NT2/D1 (cell line): ENCODE measurements at regions not wholly inside any gene's neighbourhood (a gene's known extent, or its start where the extent isn't known, plus 50 kb on each side); places are given as distances from the start of the nearest gene placed in this dataset.

Experiments used
- DNase-seq: peaks from one replicate; pipeline ENCODE4 v3.0.0-alpha.2; 2011; ENCODE audit warnings: low read depth, low spot score
- H3K27me3 ChIP-seq: 2 replicates; pipeline ENCODE4 v1.6.0; 2011; ENCODE audit warnings: mild to moderate bottlenecking; ENCODE audit not compliant: insufficient read length, insufficient read depth
- H3K36me3 ChIP-seq: 2 replicates; pipeline ENCODE4 v1.6.1; 2011; ENCODE audit warnings: mild to moderate bottlenecking, low read length, mixed read lengths; ENCODE audit not compliant: insufficient read depth, insufficient read length
- H3K4me1 ChIP-seq: 2 replicates; pipeline ENCODE4 v1.5.1; 2011; ENCODE audit not compliant: insufficient read depth, insufficient read length
- H3K4me3 ChIP-seq: 2 replicates; pipeline ENCODE4 v1.5.1; 2011; ENCODE audit warnings: low read depth; ENCODE audit not compliant: insufficient read length
- H3K9ac ChIP-seq: 2 replicates; pipeline ENCODE4 v1.6.0; 2011; ENCODE audit warnings: low read depth; ENCODE audit not compliant: insufficient read length
- H3K9me3 ChIP-seq: 2 replicates; pipeline ENCODE4 v1.5.1; 2011; ENCODE audit warnings: mild to moderate bottlenecking, low read length; ENCODE audit not compliant: insufficient read depth
- SUZ12 ChIP-seq: IDR thresholded peaks from 2 replicates; pipeline ENCODE4 v1.6.1; 2011; ENCODE audit not compliant: insufficient read length, insufficient read depth; ENCODE audit errors: extremely low read depth
- YY1 ChIP-seq: IDR thresholded peaks from 2 replicates; pipeline ENCODE4 v1.6.1; 2011; ENCODE audit not compliant: insufficient read length, insufficient read depth
- ZNF274 ChIP-seq: IDR thresholded peaks from 2 replicates; pipeline ENCODE4 v1.6.1; 2011; ENCODE audit warnings: mild to moderate bottlenecking, low read depth, low read length

DNA sequence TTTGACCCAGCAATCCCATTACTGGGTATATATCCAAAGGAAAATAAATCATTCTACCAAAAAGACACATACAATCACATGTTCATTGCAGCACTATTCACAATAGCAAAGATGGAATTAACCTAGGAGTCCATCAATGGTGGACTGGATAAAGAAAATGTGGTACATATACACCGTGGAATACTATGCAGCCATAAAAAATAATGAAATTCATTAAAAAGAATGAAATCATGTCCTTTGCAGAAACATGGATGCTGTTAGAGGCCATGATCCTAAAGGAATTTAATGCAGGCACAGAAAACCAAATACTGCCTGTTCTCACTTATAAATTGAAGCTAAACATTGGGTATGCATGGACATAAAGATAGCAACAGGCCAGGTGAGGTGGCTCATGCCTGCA is 61.9 kb upstream of the BMP6 start:
- no peak overlapping the region for H3K9ac ChIP-seq
- TF ChIP-seq ZNF274 (no peak), SUZ12 (no peak), YY1 (no peak)
- no peak for DNase-seq
- H3K36me3 ChIP-seq = no peaks in the 10 kb centered on the region
- no peaks in the 10 kb centered on the region for H3K27me3 ChIP-seq
- no peaks in the 10 kb centered on the region for H3K4me1 ChIP-seq
- H3K9me3 ChIP-seq = no peaks in the 10 kb centered on the region
- no peak overlapping the region for H3K4me3 ChIP-seq

DNA sequence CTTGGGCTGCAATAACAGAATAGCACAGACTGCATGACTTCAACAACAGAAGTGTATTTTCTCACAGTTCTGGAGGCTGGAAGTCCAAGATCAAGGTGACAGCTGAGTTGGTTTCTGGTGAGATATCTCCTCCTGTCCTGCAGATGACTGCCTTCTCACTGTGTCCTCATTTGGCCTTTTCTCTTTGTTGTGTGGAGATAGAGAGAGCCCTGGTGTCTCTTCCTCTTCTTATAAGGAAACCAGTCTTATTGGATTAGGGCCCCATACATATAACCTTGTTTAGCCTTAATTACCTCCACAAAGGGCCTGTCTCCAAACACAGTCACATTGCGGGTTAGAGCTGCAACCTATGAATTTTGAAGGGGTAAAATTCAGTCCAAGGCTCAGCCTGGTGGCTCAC is 57.0 kb upstream of the BMP6 start:
- DNase-seq = no peak
- H3K4me1 ChIP-seq = peaks cover 3% of the 10 kb centered on the region
- no peak overlapping the region for H3K9ac ChIP-seq
- H3K36me3 ChIP-seq = no peaks in the 10 kb centered on the region
- H3K27me3 ChIP-seq = no peaks in the 10 kb centered on the region
- TF ChIP-seq ZNF274 (no peak), SUZ12 (no peak), YY1 (no peak)
- no peak overlapping the region for H3K4me3 ChIP-seq
- no peaks in the 10 kb centered on the region for H3K9me3 ChIP-seq

DNA sequence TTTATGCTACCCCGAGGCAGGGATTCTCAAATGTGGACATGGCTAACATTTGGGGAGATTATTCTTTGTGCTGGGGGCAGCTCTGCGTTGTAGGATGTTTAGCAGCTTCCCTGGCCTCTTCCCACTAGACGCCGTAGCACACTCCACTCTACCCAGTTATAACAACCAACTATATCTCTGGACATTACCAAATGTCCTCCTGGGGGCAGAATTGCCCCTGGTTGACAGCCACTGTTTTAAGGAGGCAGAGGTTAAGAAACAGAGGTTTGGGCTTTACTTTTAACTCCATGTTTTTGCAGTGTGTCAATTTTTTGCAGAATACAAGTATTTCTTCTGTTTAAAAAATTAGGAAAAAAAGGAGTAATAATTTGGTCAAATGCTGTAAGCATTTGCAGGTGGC is 56.2 kb upstream of the BMP6 start:
- H3K9me3 ChIP-seq = no peaks in the 10 kb centered on the region
- no peak overlapping the region for H3K9ac ChIP-seq
- TF ChIP-seq SUZ12 = no peak
- no peak for DNase-seq
- no peak overlapping the region for H3K4me3 ChIP-seq
- peaks cover 3% of the 10 kb centered on the region for H3K4me1 ChIP-seq
- no peaks in the 10 kb centered on the region for H3K27me3 ChIP-seq
- no peaks in the 10 kb centered on the region for H3K36me3 ChIP-seq

DNA sequence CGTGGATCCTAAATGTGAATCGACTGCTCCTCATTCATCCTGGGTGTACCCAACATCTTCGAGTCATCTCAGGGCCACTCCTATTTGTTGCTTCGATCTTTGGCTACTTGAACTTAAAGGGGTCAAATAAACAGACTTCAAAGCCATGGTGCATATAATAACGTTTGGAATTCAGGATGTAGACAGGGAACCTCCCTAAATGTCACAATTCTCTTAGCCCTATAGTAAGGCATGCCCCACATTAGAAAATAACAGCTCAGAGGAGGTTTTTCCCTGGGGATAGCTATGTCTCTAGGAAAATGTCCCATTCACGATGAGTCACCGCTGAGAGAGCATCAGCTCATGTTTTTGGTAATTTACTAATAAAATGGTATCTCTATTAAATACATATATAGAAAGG is 54.8 kb upstream of the BMP6 start:
- no peak for TF ChIP-seq SUZ12
- TF ChIP-seq YY1 = no peak
- no peak for TF ChIP-seq ZNF274
- no peak for DNase-seq

DNA sequence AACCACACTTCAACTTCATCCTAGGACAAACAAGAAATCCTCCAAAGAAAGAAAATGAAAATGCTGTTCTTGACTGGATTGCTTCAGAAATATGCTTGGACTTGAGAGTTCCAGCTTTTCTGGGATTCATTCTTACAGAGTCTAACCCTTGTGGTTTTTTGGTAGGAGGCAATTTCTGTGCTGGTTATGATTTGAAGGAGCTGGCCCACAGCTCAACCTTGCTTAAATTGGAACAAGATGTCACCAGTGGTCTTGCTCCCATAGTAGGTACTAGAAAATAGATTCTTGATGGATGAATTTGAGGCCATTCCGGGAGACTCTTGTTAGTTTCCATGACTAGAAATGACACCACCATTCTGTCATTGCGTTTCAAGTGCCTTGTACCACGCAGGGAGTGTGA is 54.3 kb upstream of the BMP6 start:
- no peaks in the 10 kb centered on the region for H3K27me3 ChIP-seq
- H3K4me1 ChIP-seq = peaks cover 3% of the 10 kb centered on the region
- H3K4me3 ChIP-seq = no peak overlapping the region
- TF ChIP-seq SUZ12 (no peak), ZNF274 (no peak), YY1 (no peak)
- no peak for DNase-seq
- H3K9ac ChIP-seq = no peak overlapping the region
- no peaks in the 10 kb centered on the region for H3K9me3 ChIP-seq
- no peaks in the 10 kb centered on the region for H3K36me3 ChIP-seq

More for the DNA sequence above, 54.8 kb upstream of the BMP6 start:
- Histone ChIP-seq H3K9me3 (no peaks in the 10 kb centered on the region), H3K4me1 (peaks cover 3% of the 10 kb centered on the region), H3K36me3 (no peaks in the 10 kb centered on the region), H3K4me3 (no peak overlapping the region), H3K27me3 (no peaks in the 10 kb centered on the region), H3K9ac (no peak overlapping the region)

DNA sequence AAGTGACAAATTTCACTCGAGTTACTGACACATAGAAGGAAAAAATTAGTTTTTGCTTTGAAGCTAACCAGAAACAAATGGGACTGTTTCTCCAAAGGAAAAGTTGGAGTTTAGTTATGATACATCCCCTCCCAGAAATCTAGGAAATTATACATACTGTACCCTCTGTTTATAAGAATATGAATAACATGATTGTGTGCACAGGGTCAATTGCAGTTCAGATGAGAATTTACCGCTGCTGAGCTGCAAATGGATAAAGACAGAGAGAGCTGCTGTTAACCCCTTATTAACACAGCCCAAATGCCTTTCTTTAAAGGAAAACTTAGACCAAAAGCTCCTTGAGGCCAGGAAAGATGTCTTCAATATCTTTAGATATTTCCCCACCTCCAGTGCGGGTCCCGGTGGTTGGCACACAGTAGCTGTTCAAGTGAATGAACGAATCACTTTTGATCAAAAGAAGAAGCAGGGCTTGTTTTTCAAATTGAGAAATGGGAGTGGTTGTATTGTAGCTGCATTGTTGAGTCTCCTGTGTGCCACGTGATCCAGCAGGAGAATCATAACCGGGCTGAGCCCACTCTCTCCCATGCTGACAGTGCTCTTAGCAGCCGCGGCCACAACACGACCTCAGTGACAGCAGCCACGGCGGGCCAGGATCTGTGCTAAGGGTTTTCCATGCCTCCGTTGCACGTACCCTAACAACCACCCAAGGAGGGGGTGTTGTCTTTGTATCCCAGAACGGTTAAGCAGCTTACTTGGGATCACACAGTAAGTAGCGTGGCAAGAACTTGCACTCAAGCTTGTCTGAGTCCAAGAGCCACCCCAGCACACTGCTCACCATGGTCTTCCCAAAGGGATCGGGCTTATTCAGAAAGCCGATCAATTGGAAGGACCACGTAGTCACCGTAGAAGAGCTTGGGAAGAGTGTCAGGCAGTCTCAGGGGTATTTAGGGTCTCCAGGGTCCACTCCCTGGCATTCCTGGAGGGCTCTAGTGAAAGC is 53.5 kb upstream of the BMP6 start:
- H3K4me3 ChIP-seq = no peak overlapping the region
- H3K9me3 ChIP-seq = no peaks in the 10 kb centered on the region
- TF ChIP-seq SUZ12 (no peak), YY1 (no peak)
- peaks cover 3% of the 10 kb centered on the region for H3K4me1 ChIP-seq
- H3K27me3 ChIP-seq = no peaks in the 10 kb centered on the region
- H3K9ac ChIP-seq = peak overlapping the region; percentile 2
- no peak for DNase-seq
- no peaks in the 10 kb centered on the region for H3K36me3 ChIP-seq

DNA sequence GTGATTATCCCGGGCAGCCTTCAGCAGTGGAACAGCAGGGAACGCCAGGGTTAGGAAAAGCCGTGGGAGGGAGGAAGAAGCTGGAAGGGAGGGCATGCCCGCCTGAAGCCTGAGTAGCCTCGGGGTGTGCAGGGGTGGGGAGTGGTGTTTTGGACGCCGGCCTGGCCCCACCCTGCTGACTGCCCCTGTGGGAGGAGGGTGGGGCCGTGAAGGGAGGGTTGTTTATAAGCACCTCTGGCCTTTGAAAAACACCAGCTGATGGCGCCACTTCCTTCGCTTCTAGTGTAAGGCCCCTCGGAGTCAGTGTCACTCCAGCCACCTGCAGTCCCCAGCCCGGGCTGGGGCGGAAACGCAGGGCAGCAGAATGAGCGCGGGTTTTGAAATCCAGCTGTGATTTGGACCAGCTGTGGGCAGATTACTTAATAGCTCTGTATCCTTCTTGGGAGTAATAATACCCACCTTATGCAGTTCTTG is 52.8 kb upstream of the BMP6 start:
- Histone ChIP-seq H3K9ac (peak overlapping the region; percentile 2), H3K36me3 (no peaks in the 10 kb centered on the region), H3K27me3 (no peaks in the 10 kb centered on the region), H3K4me3 (no peak overlapping the region), H3K9me3 (no peaks in the 10 kb centered on the region), H3K4me1 (peaks cover 3% of the 10 kb centered on the region)
- peak; percentile 18 for DNase-seq
- TF ChIP-seq SUZ12 (no peak), ZNF274 (no peak), YY1 (no peak)
